Breast epithelium (tissue), 4 donors: ENCODE measurements at regions not wholly inside any gene's neighbourhood (a gene's known extent, or its start where the extent isn't known, plus 50 kb on each side); places are given as distances from the start of the nearest gene placed in this dataset.

Experiments
- DNase-seq, 2 donors: peaks; one replicate each; pipeline ENCODE4 v3.0.0-alpha.2; 2019; ENCODE audit warnings: low spot score in 2 of 2
- H3K27ac ChIP-seq, 2 donors: fragments of 200-600 bp; sonication (generic) in 1 of 2; one replicate each; pipeline ENCODE4 v1.5.1; 2016 to 2019; ENCODE audit warnings: mild to moderate bottlenecking in 1 of 2
- H3K27me3 ChIP-seq, 2 donors: fragments of 200-600 bp; sonication (generic) in 1 of 2; one replicate each; pipeline versions ENCODE4 v1.5.1 to v1.6.0; 2017 to 2019; ENCODE audit warnings: control low read depth in 1 of 2, mild to moderate bottlenecking in 1 of 2
- H3K36me3 ChIP-seq: fragments of 200-600 bp; one replicate; pipeline ENCODE4 v1.5.1; 2019
- H3K4me1 ChIP-seq, 2 donors: fragments of 200-600 bp; sonication (generic); one replicate each; pipeline ENCODE4 v1.5.1; 2016 to 2019; ENCODE audit warnings: control low read depth in 1 of 2
- H3K4me3 ChIP-seq, 3 donors: fragments of 200-600 bp; sonication (generic); 1 replicate in 2 of 3; 2 replicates in 1 of 3; pipeline ENCODE4 v1.5.1; 2016 to 2019; ENCODE audit warnings: mild to moderate bottlenecking in 3 of 3, moderate library complexity in 2 of 3
- H3K9me3 ChIP-seq, 2 donors: fragments of 200-600 bp; sonication (generic) in 1 of 2; one replicate each; pipeline ENCODE4 v1.5.1; 2016 to 2019; ENCODE audit warnings: control low read depth in 1 of 2
- CTCF ChIP-seq, 3 donors: fragments of 450-650 bp; IDR thresholded peaks; one replicate each; pipeline ENCODE4 v1.5.1; 2016 to 2017; ENCODE audit warnings: antibody characterized with exemption in 3 of 3, mild to moderate bottlenecking in 3 of 3, moderate library complexity in 3 of 3
- POLR2A ChIP-seq: fragments of 450-650 bp; IDR thresholded peaks from one replicate; pipeline ENCODE4 v1.6.1; 2016; ENCODE audit warnings: antibody characterized with exemption, mild to moderate bottlenecking, moderate library complexity
- POLR2AphosphoS5 ChIP-seq, 3 donors: sonication (generic); formaldehyde crosslinking; IDR thresholded peaks; one replicate each; pipeline ENCODE4 v1.6.1; 2017; ENCODE audit warnings: antibody characterized with exemption in 3 of 3
- intact Hi-C: fragments of 100-400 bp; cut with DNase I; formaldehyde crosslinking; loops from one replicate; pipeline ENCODE4 v1.15.1; 2023; ENCODE audit warnings: low total_unique reads

GRCh38 chr2:8003462-8004075, 678.3 kb upstream of the ID2 start:
- H3K27ac ChIP-seq, result peak overlapping the region; percentile 73 to 80
- H3K27me3 ChIP-seq, result no peaks in the 10 kb centered on the region
- no peaks in the 10 kb centered on the region for H3K4me1 ChIP-seq
- intact Hi-C loops, result no loop called here
- H3K4me3 ChIP-seq, result peak overlapping the region in 1 of 3 donors; percentile 29
- H3K9me3 ChIP-seq, result no peaks in the 10 kb centered on the region
- DNase-seq, result peak in 1 of 2 donors; percentile 22
- TF ChIP-seq POLR2AphosphoS5 (IDR thresholded peaks at IDR 0.05) (peak; percentile 22 to 69 (median 36)), POLR2A (no peak)
- no peaks in the 10 kb centered on the region for H3K36me3 ChIP-seq

- Histone ChIP-seq H3K27me3 (no peaks in the 10 kb centered on the region), H3K4me1 (no peaks in the 10 kb centered on the region), H3K27ac (peak overlapping the region; percentile 73 to 80), H3K4me3 (no peak overlapping the region), H3K9me3 (no peaks in the 10 kb centered on the region), H3K36me3 (no peaks in the 10 kb centered on the region)
- TF ChIP-seq POLR2A (no peak), POLR2AphosphoS5 (IDR thresholded peaks at IDR 0.05) (peak in 2 of 3 donors; percentile 31 to 39), CTCF (IDR thresholded peaks at IDR 0.05) (no peak)
- intact Hi-C loops, result no loop called here
- peak in 1 of 2 donors; percentile 26 for DNase-seq
Observed at GRCh38 chr2:8004250-8004681, 677.6 kb upstream of the ID2 start.

- Histone ChIP-seq H3K4me3 (no peak overlapping the region), H3K36me3 (no peaks in the 10 kb centered on the region), H3K27me3 (no peaks in the 10 kb centered on the region), H3K27ac (no peak overlapping the region), H3K9me3 (no peaks in the 10 kb centered on the region), H3K4me1 (no peaks in the 10 kb centered on the region)
- TF ChIP-seq CTCF (IDR thresholded peaks at IDR 0.05) (no peak), POLR2A (no peak), POLR2AphosphoS5 (IDR thresholded peaks at IDR 0.05) (no peak)
- intact Hi-C loops, result no loop called here
- no peak for DNase-seq
Observed at GRCh38 chr2:8006181-8006580, 675.7 kb upstream of the ID2 start.

- H3K27me3 ChIP-seq, result no peaks in the 10 kb centered on the region
- no peak for DNase-seq
- intact Hi-C loops, result no loop called here
- H3K27ac ChIP-seq, result no peak overlapping the region
- H3K36me3 ChIP-seq, result no peaks in the 10 kb centered on the region
- no peaks in the 10 kb centered on the region for H3K4me1 ChIP-seq
- TF ChIP-seq POLR2A (no peak), POLR2AphosphoS5 (IDR thresholded peaks at IDR 0.05) (no peak), CTCF (IDR thresholded peaks at IDR 0.05) (no peak)
- no peaks in the 10 kb centered on the region for H3K9me3 ChIP-seq
- no peak overlapping the region for H3K4me3 ChIP-seq
Observed at GRCh38 chr2:8006626-8007025, 675.2 kb upstream of the ID2 start.

GRCh38 chr2:8009010-8009597, 672.8 kb upstream of the ID2 start:
- TF ChIP-seq CTCF (IDR thresholded peaks at IDR 0.05) (no peak), POLR2A (no peak), POLR2AphosphoS5 (IDR thresholded peaks at IDR 0.05) (no peak)
- Histone ChIP-seq H3K27me3 (no peaks in the 10 kb centered on the region), H3K36me3 (no peaks in the 10 kb centered on the region), H3K4me3 (no peak overlapping the region), H3K27ac (no peak overlapping the region), H3K9me3 (no peaks in the 10 kb centered on the region), H3K4me1 (no peaks in the 10 kb centered on the region)
- intact Hi-C loops, result no loop called here
- DNase-seq, result no peak
